ENCODE measurements at regions not wholly inside any gene's neighbourhood (a gene's known extent, or its start where the extent isn't known, plus 50 kb on each side); places are given as distances from the start of the nearest gene placed in this dataset.

GRCh38 chr5:165241811-165242210 is 1736.4 kb downstream of the MAT2B start:
- no peak for DNase-seq (ENCODE audit: extremely low read depth in 1 of 11, low read depth in 9 of 11, low spot score in 4 of 11)

DNA sequence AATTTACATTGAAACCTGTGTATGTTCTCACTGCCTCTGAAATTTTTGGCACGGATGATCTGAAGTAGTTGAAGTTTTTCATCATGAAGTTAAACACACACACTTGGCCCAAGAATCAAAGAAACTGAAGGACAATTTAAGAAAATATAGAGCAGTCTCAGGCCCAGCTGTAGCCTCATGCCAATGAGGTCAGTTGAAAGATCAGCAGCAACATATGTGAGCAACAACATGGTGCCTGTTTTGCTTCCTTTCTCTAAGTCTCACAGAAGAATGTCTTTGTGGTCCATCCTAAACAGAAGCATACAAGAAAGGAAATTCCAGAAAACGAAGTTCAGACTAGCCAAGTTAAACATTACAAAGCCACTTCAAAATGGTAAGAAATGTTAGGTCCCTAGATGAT is 1737.2 kb downstream of the MAT2B start:
- no peak for DNase-seq (ENCODE audit: extremely low read depth in 1 of 11, low read depth in 9 of 11, low spot score in 4 of 11)

DNA sequence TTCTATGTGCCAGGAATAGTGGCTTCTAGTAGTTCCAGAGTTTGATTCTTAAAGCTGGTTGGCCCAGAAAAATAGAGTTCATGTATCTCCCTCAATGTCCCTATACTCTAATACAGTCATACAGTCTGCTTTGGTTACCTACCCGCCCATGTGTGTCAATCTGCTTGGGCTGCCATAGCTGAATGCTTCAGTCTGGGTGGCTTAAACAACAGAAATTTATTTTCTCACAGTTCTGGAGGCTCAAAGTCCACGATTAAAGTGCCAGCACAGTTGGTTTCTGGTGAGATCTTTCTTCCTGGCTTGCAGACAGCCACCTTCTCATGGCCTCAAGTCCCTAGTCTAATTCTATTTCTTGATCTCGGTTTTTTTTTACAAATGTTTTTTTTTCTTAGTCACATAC is 1739.0 kb downstream of the MAT2B start:
- DNase-seq (ENCODE audit: extremely low read depth in 1 of 11, low read depth in 9 of 11, low spot score in 4 of 11), result no peak

GRCh38 chr5:165258197-165258771 is 1752.9 kb downstream of the MAT2B start:
- DNase-seq (ENCODE audit: extremely low read depth in 1 of 11, low read depth in 9 of 11, low spot score in 4 of 11), result no peak

GRCh38 chr5:165260426-165260825 is 1755.0 kb downstream of the MAT2B start:
- no peak for DNase-seq (ENCODE audit: extremely low read depth in 1 of 11, low read depth in 9 of 11, low spot score in 4 of 11)

GRCh38 chr5:165263536-165263935 is 1758.1 kb downstream of the MAT2B start:
- DNase-seq (ENCODE audit: extremely low read depth in 1 of 11, low read depth in 9 of 11, low spot score in 4 of 11), result peak in 2 of 11 donors; percentile 7 to 11

DNA sequence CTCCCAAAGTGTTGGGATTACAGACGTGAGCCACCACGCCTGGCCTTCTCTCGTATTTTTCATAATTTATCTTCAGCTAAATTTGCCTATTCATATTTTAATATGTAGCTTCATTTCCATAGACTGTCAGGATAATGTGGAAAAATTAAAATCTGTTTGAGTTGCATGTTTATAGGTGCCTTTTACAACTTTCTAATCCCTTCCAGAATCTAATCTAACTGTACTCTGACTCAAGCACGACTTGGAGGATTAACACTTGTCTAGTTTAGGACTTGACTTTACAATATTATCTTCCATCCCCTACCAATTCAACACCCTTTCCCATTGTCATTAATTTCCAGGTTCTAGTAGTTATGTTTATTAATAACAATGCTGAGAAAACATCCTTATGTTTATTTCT is 1761.5 kb downstream of the MAT2B start:
- no peak for DNase-seq (ENCODE audit: extremely low read depth in 1 of 11, low read depth in 9 of 11, low spot score in 4 of 11)

- no peak for DNase-seq (ENCODE audit: extremely low read depth in 1 of 11, low read depth in 9 of 11, low spot score in 4 of 11)
These were observed 1767.0 kb downstream of the MAT2B start for GRCh38 chr5:165272436-165272835.

DNA sequence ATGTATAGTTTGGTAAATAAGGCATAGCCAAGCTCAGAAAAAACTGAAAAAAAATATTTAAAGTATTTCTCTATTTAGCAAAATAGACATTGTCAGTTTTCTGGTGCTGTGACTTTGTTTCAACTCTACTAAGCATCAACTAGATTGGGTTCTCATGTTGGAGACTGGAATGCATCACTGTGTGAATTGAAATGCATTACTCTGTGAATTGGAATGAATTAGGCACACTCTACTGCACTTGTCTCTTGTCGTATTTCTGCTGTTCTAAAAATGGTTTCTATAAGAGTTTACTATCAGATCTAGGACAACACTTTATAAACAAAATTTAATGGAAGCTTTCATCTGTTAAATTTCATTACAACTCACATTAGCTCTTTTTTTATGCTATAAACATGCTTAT is 1772.2 kb downstream of the MAT2B start:
- no peak for DNase-seq (ENCODE audit: extremely low read depth in 1 of 11, low read depth in 9 of 11, low spot score in 4 of 11)

GRCh38 chr5:165282491-165282890 is 1777.1 kb downstream of the MAT2B start:
- no peak for DNase-seq (ENCODE audit: extremely low read depth in 1 of 11, low read depth in 9 of 11, low spot score in 4 of 11)

GRCh38 chr5:165286692-165287091 is 1781.3 kb downstream of the MAT2B start:
- no peak for DNase-seq (ENCODE audit: extremely low read depth in 1 of 11, low read depth in 9 of 11, low spot score in 4 of 11)

DNA sequence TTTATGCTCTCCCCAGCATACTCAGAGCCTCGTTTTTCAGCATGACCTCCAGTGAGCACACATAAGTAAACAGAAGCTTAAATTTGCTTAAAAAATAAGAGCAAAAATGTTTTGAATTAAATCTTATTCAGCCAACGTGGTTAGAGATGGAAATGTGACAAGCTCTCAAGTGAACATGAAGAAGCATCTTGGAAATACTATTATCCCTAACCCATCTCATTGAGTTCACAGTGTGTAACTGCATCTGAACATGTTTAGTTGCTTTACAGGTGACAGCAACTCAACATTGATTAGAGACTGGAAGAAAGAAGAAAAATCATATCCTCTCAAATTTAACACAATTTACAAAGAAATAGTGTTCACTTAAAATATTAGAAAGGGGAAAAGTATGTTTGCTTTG is 1785.1 kb downstream of the MAT2B start:
- no peak for DNase-seq (ENCODE audit: extremely low read depth in 1 of 11, low read depth in 9 of 11, low spot score in 4 of 11)

DNA sequence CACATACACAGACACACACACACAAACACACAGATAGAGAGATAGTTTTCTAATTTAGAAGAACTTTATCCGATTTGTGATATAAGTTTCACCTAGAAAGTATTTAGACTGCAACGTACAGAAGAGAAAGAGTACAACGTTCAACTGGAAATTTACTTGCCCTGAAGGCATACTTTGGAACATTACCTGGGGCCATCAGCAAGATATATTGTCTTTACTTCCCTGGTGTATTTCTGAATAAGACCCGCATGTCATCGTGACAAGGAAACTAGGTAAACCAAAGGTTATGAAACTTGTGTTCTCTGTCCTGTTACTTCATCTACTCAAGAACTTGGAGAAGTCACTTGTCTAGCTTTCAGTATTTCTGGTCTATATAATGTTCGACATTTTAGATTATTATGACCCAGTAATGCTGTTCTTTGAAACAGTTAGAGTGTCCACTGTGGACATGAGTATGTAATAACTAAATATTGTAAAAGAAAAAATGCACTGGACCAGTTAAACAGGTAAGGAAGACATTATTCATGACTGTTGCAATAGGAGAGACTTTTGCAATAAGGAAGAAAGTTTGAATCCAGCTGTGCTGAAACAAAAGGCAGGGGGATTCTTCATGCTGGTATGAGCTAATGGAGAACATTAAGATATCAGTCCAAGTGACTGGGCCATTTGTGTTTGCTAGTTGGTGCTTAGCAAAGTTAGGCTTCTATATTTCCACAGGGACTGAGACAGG is 1791.1 kb downstream of the MAT2B start:
- no peak for DNase-seq (ENCODE audit: extremely low read depth in 1 of 11, low read depth in 9 of 11, low spot score in 4 of 11)

GRCh38 chr5:165304193-165304827 is 1798.9 kb downstream of the MAT2B start:
- DNase-seq (ENCODE audit: extremely low read depth in 1 of 11, low read depth in 9 of 11, low spot score in 4 of 11), result no peak

DNA sequence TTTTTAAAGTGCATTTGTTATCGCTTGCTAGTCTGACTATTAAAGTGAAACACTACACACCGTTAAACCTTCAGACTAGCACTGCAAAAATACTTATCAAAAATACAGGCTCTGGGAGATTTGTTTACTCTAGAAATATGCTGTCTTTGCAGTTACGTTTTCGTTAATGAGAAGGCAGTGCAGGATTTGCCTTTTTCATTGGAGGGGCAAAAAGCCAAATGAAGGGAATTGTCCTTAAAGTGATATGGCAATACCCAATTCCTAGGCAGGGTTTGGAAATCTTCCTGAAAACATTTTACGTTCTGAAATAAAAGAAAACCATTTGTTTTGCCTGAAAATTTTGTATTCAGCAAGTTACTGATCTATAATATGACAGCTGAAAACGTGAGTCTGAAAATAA is 1800.2 kb downstream of the MAT2B start:
- no peak for DNase-seq (ENCODE audit: extremely low read depth in 1 of 11, low read depth in 9 of 11, low spot score in 4 of 11)

DNA sequence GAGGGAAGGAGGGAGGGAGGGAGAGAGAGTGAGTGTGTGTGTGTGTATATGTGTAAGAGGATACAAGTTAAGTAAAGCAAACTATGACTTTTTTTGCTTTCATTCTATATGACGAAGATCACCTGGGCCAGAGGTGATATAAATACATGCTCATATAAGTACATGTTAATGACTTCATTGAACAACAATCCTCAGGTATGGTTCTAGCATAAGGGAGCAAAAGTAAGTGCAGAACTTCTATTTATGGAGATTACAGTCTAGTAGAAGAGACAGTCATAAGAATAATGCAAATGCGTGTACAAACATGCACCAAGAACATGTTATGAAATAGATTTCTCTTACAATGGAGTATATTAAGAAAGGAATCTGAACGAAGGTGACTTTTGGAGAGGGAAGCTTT is 1804.0 kb downstream of the MAT2B start:
- no peak for DNase-seq (ENCODE audit: extremely low read depth in 1 of 11, low read depth in 9 of 11, low spot score in 4 of 11)

- DNase-seq (ENCODE audit: extremely low read depth in 1 of 11, low read depth in 9 of 11, low spot score in 4 of 11), result no peak
These were observed 1804.6 kb downstream of the MAT2B start for GRCh38 chr5:165310031-165310430.

GRCh38 chr5:165321912-165322311 is 1816.5 kb downstream of the MAT2B start:
- no peak for DNase-seq (ENCODE audit: extremely low read depth in 1 of 11, low read depth in 9 of 11, low spot score in 4 of 11)

- DNase-seq (ENCODE audit: extremely low read depth in 1 of 11, low read depth in 9 of 11, low spot score in 4 of 11), result no peak
These were observed 1819.8 kb downstream of the MAT2B start for GRCh38 chr5:165325221-165325620.

- no peak for DNase-seq (ENCODE audit: extremely low read depth in 1 of 11, low read depth in 9 of 11, low spot score in 4 of 11)
These were observed 1822.2 kb downstream of the MAT2B start for GRCh38 chr5:165327631-165328030.

DNA sequence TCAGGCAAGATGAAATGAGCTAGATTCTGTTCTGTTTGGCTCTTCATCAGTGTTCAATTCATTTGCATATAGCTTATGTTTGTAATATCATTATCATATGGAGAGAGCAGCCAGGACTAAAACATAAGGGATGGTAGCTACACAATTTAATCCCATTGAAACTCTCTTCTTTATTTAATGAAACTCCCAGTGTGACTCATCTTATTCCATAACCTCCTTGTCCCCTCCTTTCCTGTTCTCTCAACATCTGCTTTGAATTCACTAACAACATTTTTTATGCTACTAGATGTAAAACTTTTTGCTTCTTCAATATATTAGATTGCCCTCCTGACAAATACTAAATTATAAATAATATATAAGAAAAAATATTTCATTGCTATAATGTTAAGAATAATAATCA is 1823.4 kb downstream of the MAT2B start:
- no peak for DNase-seq (ENCODE audit: extremely low read depth in 1 of 11, low read depth in 9 of 11, low spot score in 4 of 11)

Measured in renal cortex interstitium (tissue), 11 donors.